ENCODE measurements at regions not wholly inside any gene's neighbourhood (a gene's known extent, or its start where the extent isn't known, plus 50 kb on each side); places are given as distances from the start of the nearest gene placed in this dataset.

GRCh38 chr21:35818597-35818996 is 241.7 kb downstream of the SETD4 start:
- TF ChIP-seq CTCF (IDR thresholded peaks at IDR 0.05; ENCODE audit: extremely low read depth in 1 of 2, insufficient read depth in 1 of 2, low read depth in 1 of 2, low read length in 2 of 2), result no peak
- TF ChIP-seq MYC (IDR thresholded peaks at IDR 0.05; ENCODE audit: low read depth, low read length), result no peak
- no peak for TF ChIP-seq POLR2A (IDR thresholded peaks at IDR 0.05; ENCODE audit: low read depth, low read length)
- no peak for TF ChIP-seq JUN (IDR thresholded peaks at IDR 0.05; ENCODE audit: borderline replicate concordance, insufficient read depth, insufficient read length, low read depth)
- TF ChIP-seq, protein P1, sequence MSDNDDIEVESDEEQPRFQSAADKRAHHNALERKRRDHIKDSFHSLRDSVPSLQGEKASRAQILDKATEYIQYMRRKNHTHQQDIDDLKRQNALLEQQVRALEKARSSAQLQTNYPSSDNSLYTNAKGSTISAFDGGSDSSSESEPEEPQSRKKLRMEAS (IDR thresholded peaks at IDR 0.05; ENCODE audit: insufficient read depth, insufficient read length), result no peak
- TF ChIP-seq POLR2AphosphoS5 (IDR thresholded peaks at IDR 0.05; ENCODE audit: insufficient read depth, low read depth, low read length), result no peak
- no peak for TF ChIP-seq EZH2 (IDR thresholded peaks at IDR 0.05; ENCODE audit: borderline replicate concordance, low read depth, low read length, severe bottlenecking)

Measured in endothelial cell of umbilical vein (primary cell).